ENCODE measurements at regions not wholly inside any gene's neighbourhood (a gene's known extent, or its start where the extent isn't known, plus 50 kb on each side); places are given as distances from the start of the nearest gene placed in this dataset.

DNA sequence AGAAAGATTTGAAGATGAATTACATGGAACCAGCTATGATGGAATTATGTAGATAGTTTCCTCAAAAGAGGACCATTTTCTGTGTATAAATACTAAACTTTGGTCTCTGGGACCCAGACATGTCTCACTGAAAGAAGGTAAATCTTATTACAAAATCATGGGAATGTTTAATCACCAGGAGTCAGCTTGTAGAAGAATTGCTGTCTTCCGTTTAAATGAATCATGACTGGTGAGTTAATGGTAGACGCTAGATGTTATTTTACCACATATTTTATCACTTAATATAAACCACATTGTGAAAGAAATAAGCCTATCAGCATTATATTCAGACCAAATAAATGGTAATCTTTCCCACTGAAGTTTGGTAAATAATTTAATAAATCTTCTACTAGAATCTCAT, 322.3 kb upstream of the SUCLG2 start:
- no peak for TF ChIP-seq POLR2A (IDR thresholded peaks at IDR 0.05; ENCODE audit: low read depth, low read length)
- TF ChIP-seq, protein P1, sequence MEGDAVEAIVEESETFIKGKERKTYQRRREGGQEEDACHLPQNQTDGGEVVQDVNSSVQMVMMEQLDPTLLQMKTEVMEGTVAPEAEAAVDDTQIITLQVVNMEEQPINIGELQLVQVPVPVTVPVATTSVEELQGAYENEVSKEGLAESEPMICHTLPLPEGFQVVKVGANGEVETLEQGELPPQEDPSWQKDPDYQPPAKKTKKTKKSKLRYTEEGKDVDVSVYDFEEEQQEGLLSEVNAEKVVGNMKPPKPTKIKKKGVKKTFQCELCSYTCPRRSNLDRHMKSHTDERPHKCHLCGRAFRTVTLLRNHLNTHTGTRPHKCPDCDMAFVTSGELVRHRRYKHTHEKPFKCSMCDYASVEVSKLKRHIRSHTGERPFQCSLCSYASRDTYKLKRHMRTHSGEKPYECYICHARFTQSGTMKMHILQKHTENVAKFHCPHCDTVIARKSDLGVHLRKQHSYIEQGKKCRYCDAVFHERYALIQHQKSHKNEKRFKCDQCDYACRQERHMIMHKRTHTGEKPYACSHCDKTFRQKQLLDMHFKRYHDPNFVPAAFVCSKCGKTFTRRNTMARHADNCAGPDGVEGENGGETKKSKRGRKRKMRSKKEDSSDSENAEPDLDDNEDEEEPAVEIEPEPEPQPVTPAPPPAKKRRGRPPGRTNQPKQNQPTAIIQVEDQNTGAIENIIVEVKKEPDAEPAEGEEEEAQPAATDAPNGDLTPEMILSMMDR (IDR thresholded peaks at IDR 0.05; ENCODE audit: extremely low read depth in 1 of 2, insufficient read depth in 1 of 2, low read depth in 1 of 2, low read length in 2 of 2) = no peak
- no peak for TF ChIP-seq POLR2AphosphoS5 (IDR thresholded peaks at IDR 0.05; ENCODE audit: insufficient read depth, low read depth, low read length)

Data from endothelial cell of umbilical vein (primary cell).